ENCODE measurements at regions not wholly inside any gene's neighbourhood (a gene's known extent, or its start where the extent isn't known, plus 50 kb on each side); places are given as distances from the start of the nearest gene placed in this dataset.
"Not testable (repeated sequence)": the region's sequence is repeated elsewhere in the genome, so short reads cannot be mapped to it uniquely, and the experiment has no call there.

DNA sequence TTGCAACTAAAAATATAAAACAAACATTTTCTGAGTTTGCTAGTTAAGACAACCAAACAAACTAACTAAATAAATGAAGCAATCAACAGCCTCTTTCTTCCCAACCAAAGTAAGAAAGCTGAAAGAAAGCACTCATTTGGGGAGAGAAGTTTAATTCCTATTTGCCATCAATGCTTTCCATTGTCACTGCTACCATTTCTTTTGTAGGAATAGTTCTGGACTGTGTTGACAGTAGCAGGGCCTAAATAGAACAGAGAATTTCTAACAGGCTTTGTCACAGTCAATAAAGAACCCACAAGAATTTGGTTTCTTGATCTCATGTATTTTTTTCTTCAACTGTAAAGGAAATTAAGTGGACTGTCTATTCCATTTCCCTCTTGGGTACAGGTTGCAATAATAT lies 1886.4 kb upstream of the TENM3 start:
- intact Hi-C loops (cut with DNase I; ENCODE audit: low total_unique reads), result no loop called here
- Histone ChIP-seq H3K4me3 (no peak overlapping the region), H3K9me3 (peaks cover 0 to 18% (median 0%) of the 10 kb centered on the region in 8 donors), H3K27ac (no peak overlapping the region), H3K4me1 (no peaks in the 10 kb centered on the region), H3K36me3 (no peaks in the 10 kb centered on the region), H3K27me3 (replicated peaks in 1 of 7) (no peaks in the 10 kb centered on the region)
- DNase-seq, result no peak
- TF ChIP-seq, protein P1, sequence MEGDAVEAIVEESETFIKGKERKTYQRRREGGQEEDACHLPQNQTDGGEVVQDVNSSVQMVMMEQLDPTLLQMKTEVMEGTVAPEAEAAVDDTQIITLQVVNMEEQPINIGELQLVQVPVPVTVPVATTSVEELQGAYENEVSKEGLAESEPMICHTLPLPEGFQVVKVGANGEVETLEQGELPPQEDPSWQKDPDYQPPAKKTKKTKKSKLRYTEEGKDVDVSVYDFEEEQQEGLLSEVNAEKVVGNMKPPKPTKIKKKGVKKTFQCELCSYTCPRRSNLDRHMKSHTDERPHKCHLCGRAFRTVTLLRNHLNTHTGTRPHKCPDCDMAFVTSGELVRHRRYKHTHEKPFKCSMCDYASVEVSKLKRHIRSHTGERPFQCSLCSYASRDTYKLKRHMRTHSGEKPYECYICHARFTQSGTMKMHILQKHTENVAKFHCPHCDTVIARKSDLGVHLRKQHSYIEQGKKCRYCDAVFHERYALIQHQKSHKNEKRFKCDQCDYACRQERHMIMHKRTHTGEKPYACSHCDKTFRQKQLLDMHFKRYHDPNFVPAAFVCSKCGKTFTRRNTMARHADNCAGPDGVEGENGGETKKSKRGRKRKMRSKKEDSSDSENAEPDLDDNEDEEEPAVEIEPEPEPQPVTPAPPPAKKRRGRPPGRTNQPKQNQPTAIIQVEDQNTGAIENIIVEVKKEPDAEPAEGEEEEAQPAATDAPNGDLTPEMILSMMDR (IDR thresholded peaks at IDR 0.05 in 8 of 11, conservative IDR thresholded peaks at IDR 0.05 in 3 of 11), result no peak
- TF ChIP-seq POLR2AphosphoS5 (IDR thresholded peaks at IDR 0.05) (no peak), POLR2A (IDR thresholded peaks at IDR 0.05) (no peak)

DNA sequence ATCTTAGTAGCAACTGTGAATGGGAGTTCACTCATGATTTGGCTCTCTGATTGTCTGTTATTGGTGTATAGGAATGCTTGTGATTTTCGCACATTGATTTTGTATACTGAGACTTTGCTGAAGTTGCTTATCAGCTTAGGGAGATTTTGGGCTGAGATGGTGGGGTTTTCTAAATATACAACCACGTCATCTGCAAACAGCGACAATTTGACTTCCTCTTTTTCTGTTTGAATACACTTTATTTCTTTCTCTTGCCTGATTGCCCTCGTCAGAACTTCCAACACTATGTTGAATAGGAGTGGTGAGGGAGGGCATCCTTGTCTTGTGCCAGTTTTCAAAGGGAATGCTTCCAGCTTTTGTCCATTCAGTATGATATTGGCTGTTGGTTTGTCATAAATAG lies 1883.1 kb upstream of the TENM3 start:
- H3K4me1 ChIP-seq; H3K4me3 ChIP-seq; H3K9me3 ChIP-seq; intact Hi-C loops (cut with DNase I; ENCODE audit: low total_unique reads); H3K27ac ChIP-seq; H3K27me3 ChIP-seq (replicated peaks in 1 of 7); DNase-seq; H3K36me3 ChIP-seq: not testable (repeated sequence)
- WGBS, 5 donors, result 41 to 48% (median 42%) methylated on average over 4 of the region's 4 CpGs

DNA sequence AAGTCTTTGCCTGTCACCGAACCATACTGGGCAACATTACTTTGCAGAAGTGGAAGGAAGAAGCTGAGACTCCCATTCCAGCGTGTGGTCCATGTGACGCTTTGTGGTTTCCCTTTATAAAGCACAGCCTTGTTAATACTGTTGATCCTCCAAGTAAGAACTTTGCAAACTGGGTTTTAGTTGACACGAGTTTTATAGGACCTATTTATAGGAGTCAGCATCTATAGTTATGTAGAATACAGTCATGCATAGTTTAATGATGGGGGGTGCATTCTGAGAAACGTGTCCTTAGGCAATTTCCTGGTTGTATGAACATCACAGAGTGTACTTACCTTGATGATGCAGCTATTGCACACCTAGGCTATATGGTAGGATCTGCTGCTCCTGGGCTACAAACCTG lies 1879.4 kb upstream of the TENM3 start:
- no peaks in the 10 kb centered on the region for H3K4me1 ChIP-seq
- intact Hi-C loops (cut with DNase I; ENCODE audit: low total_unique reads), result no loop called here
- H3K27ac ChIP-seq, result no peak overlapping the region
- H3K9me3 ChIP-seq, result peaks cover 0 to 3% (median 0%) of the 10 kb centered on the region in 8 donors
- no peaks in the 10 kb centered on the region for H3K36me3 ChIP-seq
- H3K27me3 ChIP-seq (replicated peaks in 1 of 7), result no peaks in the 10 kb centered on the region
- H3K4me3 ChIP-seq, result no peak overlapping the region
- WGBS, 5 donors, result 17 to 26% (median 23%) methylated on average over 5 of the region's 5 CpGs
- DNase-seq, result no peak
- no peak for TF ChIP-seq POLR2AphosphoS5 (IDR thresholded peaks at IDR 0.05)
- no peak for TF ChIP-seq POLR2A (IDR thresholded peaks at IDR 0.05)
- TF ChIP-seq, protein P1 (IDR thresholded peaks at IDR 0.05 in 8 of 11, conservative IDR thresholded peaks at IDR 0.05 in 3 of 11), result no peak

DNA sequence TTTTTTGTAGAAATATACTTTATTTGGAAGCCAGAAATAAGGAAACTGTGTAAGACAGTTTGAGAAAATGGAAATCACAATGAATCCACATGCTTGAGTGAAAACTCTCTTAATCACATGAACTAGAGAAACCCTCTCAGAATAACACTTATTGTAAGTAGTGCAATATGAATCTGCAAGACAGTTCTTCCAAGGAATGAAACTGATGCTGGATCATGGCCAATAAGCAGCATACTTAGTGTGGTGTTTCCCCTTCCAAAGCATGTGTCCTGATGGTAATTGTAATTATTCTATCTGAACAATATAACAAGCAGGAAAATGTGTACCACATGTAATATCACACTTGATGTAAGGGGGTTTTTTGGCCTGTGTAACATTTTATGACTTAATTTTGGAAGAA lies 1870.5 kb upstream of the TENM3 start:
- DNase-seq, result no peak
- intact Hi-C loops (cut with DNase I; ENCODE audit: low total_unique reads), result no loop called here
- no peaks in the 10 kb centered on the region for H3K27me3 ChIP-seq (replicated peaks in 1 of 7)
- no peak overlapping the region for H3K4me3 ChIP-seq
- TF ChIP-seq POLR2A (IDR thresholded peaks at IDR 0.05), result no peak
- TF ChIP-seq, protein P1 (IDR thresholded peaks at IDR 0.05 in 8 of 11, conservative IDR thresholded peaks at IDR 0.05 in 3 of 11), result no peak
- TF ChIP-seq POLR2AphosphoS5 (IDR thresholded peaks at IDR 0.05), result no peak
- no peaks in the 10 kb centered on the region for H3K4me1 ChIP-seq
- peaks cover 0 to 5% (median 0%) of the 10 kb centered on the region in 8 donors for H3K9me3 ChIP-seq
- H3K27ac ChIP-seq, result no peak overlapping the region
- no peaks in the 10 kb centered on the region for H3K36me3 ChIP-seq

DNA sequence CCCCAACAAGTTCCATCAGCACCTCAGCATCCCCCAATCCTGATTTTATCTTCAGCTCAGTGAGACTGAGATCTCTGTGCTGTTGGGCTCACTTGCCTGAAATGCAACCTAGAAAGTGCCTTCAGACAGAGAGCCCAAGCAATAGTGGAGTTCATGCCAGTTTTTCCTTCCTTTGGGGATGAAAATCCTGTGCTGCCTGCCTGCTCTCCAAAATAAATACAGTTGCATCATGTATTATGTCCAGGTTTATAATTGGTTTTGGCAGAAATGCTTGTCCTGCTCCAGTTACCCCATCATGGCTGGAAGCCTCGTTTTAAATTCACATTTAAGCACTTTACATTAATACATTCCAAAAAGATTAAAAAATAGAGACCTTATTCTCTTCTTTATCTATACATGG lies 1865.5 kb upstream of the TENM3 start:
- H3K27ac ChIP-seq, result no peak overlapping the region
- 36 to 68% (median 43%) methylated on average over 1 of the region's 1 CpG for WGBS, 5 donors
- intact Hi-C loops (cut with DNase I; ENCODE audit: low total_unique reads), result no loop called here
- no peaks in the 10 kb centered on the region for H3K9me3 ChIP-seq
- H3K4me1 ChIP-seq, result no peaks in the 10 kb centered on the region
- H3K4me3 ChIP-seq, result no peak overlapping the region
- H3K27me3 ChIP-seq (replicated peaks in 1 of 7), result no peaks in the 10 kb centered on the region
- TF ChIP-seq, protein P1 (IDR thresholded peaks at IDR 0.05 in 8 of 11, conservative IDR thresholded peaks at IDR 0.05 in 3 of 11), result no peak
- no peak for TF ChIP-seq POLR2A (IDR thresholded peaks at IDR 0.05)
- no peak for TF ChIP-seq POLR2AphosphoS5 (IDR thresholded peaks at IDR 0.05)
- DNase-seq, result no peak
- no peaks in the 10 kb centered on the region for H3K36me3 ChIP-seq
